Naive B cell (primary cell): ENCODE measurements at regions not wholly inside any gene's neighbourhood (a gene's known extent, or its start where the extent isn't known, plus 50 kb on each side); places are given as distances from the start of the nearest gene placed in this dataset.
"Not testable (repeated sequence)": the region's sequence is repeated elsewhere in the genome, so short reads cannot be mapped to it uniquely, and the experiment has no call there.

Experiments
- ATAC-seq, 2 donors: fragments of 150-1000 bp; cut with Tn5 transposase; 2 replicates each; pipeline ENCODE4 v1.10.0; 2021; ENCODE audit warnings: low read depth in 2 of 2, mild to moderate bottlenecking in 2 of 2, moderate library complexity in 2 of 2
- DNase-seq: peaks from one replicate; pipeline ENCODE4 v3.0.0; 2022
- H3K27ac Mint-ChIP-seq, 6 donors: one replicate each; pipeline ENCODE4 v1.8.0; 2020 to 2022; ENCODE audit warnings: mild to moderate bottlenecking in 6 of 6, mixed read lengths in 6 of 6, moderate library complexity in 5 of 6, inconsistent platforms in 2 of 6
- H3K27me3 Mint-ChIP-seq, 3 donors: one replicate each; pipeline ENCODE4 v1.8.0; 2021 to 2022; ENCODE audit warnings: mixed read lengths in 3 of 3, mild to moderate bottlenecking in 1 of 3
- H3K36me3 Mint-ChIP-seq, 2 donors: one replicate each; pipeline ENCODE4 v1.8.0; 2020 to 2022; ENCODE audit warnings: mixed read lengths in 2 of 2, inconsistent platforms in 1 of 2, mild to moderate bottlenecking in 1 of 2
- H3K4me1 Mint-ChIP-seq, 3 donors: one replicate each; pipeline ENCODE4 v1.8.0; 2020 to 2022; ENCODE audit warnings: mixed read lengths in 3 of 3, inconsistent platforms in 1 of 3, mild to moderate bottlenecking in 1 of 3, moderate library complexity in 1 of 3
- H3K4me3 Mint-ChIP-seq, 8 donors: one replicate each; pipeline ENCODE4 v1.8.0; 2020 to 2022; ENCODE audit warnings: mild to moderate bottlenecking in 8 of 8, mixed read lengths in 8 of 8, moderate library complexity in 8 of 8, inconsistent platforms in 2 of 8
- H3K9me3 Mint-ChIP-seq, 7 donors: one replicate each; pipeline ENCODE4 v1.8.0; 2020 to 2022; ENCODE audit warnings: mixed read lengths in 7 of 7, mild to moderate bottlenecking in 5 of 7, inconsistent platforms in 2 of 7, moderate library complexity in 1 of 7

- H3K4me3 Mint-ChIP-seq, H3K27ac Mint-ChIP-seq, ATAC-seq, DNase-seq, H3K4me1 Mint-ChIP-seq, H3K9me3 Mint-ChIP-seq: not testable (repeated sequence)
- Mint-ChIP-seq H3K27me3 (peaks cover 0 to 14% (median 5%) of the 10 kb centered on the region in 3 donors), H3K36me3 (peaks cover 0 to 15% of the 10 kb centered on the region in 2 donors)
Measured at GRCh38 chr1:144140243-144140642, 168.5 kb upstream of the FAM72C start.

- not testable (repeated sequence) for H3K27ac Mint-ChIP-seq, H3K9me3 Mint-ChIP-seq, ATAC-seq, H3K27me3 Mint-ChIP-seq, H3K36me3 Mint-ChIP-seq, H3K4me3 Mint-ChIP-seq, DNase-seq, H3K4me1 Mint-ChIP-seq
Measured at GRCh38 chr1:144105006-144105405, 133.2 kb upstream of the FAM72C start.

DNA sequence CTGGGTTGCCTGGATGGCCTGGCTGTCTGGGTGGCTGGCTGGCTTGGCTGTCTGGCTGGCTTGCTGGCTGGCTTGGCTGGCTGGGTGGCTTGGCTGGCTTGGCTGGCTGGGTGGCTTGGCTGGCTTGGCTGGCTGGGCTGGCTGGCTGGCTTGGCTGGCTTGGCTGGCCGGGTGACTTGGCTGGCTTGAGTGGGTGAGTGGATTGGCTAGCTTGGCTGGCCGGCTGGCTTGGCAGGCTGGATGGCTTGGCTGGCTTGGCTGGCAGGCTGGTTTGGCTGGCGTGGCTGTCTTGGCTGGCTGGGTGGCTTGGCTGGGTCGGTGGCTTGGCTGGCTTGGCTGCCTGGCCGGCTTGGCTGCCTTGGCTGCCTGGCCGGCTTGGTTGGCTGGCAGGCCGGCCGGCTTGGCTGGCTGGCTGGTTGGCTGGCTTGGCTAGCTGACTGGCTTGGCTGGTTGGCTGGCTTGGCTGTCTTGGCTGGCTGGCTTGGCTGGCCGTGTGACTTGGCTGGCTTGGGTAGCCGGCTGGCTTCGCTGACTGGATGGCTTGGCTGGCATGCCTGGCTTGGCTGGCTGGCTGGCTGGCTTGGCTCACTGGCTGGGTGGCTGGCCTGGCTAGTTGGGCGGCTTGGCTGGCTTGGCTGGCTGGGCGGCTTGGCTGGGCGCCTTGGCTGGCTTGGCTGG lies 132.4 kb upstream of the FAM72C start:
- DNase-seq, H3K27ac Mint-ChIP-seq, ATAC-seq, H3K36me3 Mint-ChIP-seq, H3K4me1 Mint-ChIP-seq, H3K27me3 Mint-ChIP-seq, H3K9me3 Mint-ChIP-seq, H3K4me3 Mint-ChIP-seq: not testable (repeated sequence)

GRCh38 chr1:144103156-144103880 lies 131.5 kb upstream of the FAM72C start:
- H3K27ac Mint-ChIP-seq, H3K9me3 Mint-ChIP-seq, H3K4me3 Mint-ChIP-seq, H3K27me3 Mint-ChIP-seq, H3K36me3 Mint-ChIP-seq, ATAC-seq, H3K4me1 Mint-ChIP-seq, DNase-seq: not testable (repeated sequence)

DNA sequence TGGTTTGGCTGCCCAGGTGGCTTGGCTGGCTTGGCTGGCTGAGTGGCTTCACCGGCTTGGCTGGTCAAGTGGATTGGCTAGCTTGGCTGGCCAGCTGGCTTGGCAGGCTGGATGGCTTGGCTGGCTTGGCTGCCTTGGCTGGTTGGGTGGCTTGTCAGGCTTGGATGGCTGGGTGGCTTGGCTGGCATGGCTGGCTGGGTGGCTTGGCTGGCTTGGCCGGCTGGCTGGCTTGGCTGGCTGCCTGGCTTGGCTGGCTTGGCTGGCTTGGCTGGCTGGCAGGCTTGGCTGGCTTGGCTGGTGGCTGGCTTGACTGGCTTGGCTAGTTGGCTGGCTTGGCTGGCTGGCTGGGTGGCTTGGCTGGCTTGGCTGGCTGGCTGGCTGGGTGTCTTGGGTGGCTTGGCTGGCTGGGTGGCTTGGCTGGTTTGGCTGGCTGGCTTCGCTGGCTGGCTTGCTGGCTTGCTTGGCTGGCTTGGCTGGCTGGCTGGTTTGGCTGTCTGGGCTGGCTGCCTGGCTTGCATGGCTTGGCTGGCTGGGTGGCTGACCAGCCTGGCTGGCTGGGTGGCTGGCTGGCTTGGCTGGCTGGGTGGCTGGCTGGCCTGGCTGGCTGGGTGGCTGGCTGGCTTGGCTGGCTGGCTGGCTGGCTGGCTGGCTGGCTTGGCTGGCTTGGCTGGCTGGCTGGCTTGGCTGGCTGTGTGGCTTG lies 130.4 kb upstream of the FAM72C start:
- ATAC-seq, H3K4me1 Mint-ChIP-seq, H3K36me3 Mint-ChIP-seq, H3K27ac Mint-ChIP-seq, H3K4me3 Mint-ChIP-seq, DNase-seq, H3K27me3 Mint-ChIP-seq, H3K9me3 Mint-ChIP-seq: not testable (repeated sequence)

DNA sequence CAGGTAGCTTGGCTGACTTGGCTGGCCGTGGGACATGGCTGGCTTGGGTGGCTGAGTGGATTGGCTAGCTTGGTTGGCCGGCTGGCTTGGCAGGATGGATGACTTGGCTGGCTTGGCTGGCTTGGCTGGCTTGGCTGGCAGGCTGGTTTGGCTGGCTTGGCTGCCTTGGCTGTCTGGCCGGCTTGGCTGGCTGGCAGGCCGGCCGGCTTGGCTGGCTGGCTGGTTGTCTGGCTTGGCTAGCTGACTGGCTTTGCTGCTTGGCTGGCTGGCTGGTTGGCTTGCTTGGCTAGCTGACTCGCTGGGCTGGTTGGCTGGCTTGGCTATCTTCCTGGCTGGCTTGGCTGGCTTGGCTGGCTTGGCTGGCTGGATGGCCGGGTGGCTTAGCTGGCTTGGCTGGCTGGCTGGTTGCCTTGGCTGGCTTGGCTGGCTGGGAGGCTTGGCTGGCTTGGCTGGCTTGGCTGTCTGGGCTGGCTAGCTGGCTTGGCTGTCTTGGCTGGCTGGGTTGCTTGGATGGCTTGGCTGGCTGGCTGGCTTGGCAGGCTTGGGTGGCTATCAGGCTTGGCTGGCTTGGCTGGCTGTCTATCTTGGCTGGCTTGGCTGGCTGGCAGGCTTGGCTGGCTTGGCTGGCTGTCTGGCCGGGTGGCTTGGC lies 129.7 kb upstream of the FAM72C start:
- Mint-ChIP-seq H3K27me3 (no peaks in the 10 kb centered on the region), H3K36me3 (no peaks in the 10 kb centered on the region), H3K4me3 (no peak overlapping the region), H3K9me3 (peaks cover 0 to 7% (median 0%) of the 10 kb centered on the region in 7 donors), H3K4me1 (no peaks in the 10 kb centered on the region), H3K27ac (no peak overlapping the region)
- no peak for ATAC-seq
- no peak for DNase-seq

DNA sequence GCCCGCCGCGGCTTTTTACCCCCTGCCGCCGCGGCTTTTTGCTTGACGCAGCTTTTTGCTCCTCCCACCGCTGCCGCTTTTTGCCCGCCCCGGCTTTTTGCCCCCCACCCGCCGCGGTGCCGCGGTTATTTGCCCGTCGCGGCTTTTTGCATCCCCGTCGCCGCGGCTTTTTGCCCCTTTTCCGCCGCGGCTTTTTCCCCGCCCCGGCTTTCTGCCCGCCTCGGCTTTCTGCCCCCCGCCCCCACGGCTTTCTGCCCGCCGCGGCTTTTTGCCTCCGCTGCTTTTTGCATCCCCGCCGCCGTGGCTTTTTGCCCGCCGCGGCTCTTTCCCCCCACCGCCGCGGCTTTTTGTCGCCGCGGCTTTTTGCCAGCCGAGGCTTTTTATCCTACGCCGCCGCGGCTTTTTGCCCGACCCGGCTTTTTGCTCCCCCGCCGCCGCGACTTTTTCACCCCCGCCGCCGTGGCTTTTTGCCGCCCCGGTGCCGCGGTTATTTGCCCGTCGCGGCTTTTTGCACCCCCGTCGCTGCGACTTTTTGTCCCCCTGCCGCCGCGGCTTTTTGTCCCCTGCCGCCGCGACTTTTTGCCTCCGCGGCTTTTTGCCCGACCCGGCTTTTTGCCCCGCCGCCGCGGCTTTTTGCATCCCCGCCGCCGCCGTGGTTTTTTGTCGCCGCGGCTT lies 105.5 kb upstream of the FAM72C start:
- peak overlapping the region; percentile 7 to 91 (median 78) for H3K4me3 Mint-ChIP-seq
- ATAC-seq, H3K9me3 Mint-ChIP-seq, DNase-seq, H3K4me1 Mint-ChIP-seq, H3K36me3 Mint-ChIP-seq, H3K27me3 Mint-ChIP-seq: not testable (repeated sequence)
- H3K27ac Mint-ChIP-seq, result peak overlapping the region in 2 of 6 donors; percentile 59 to 95

GRCh38 chr1:144076646-144077045 lies 104.9 kb upstream of the FAM72C start:
- H3K4me3 Mint-ChIP-seq, result peak overlapping the region in 2 of 8 donors; percentile 63 to 76
- not testable (repeated sequence) for H3K27me3 Mint-ChIP-seq, H3K9me3 Mint-ChIP-seq, ATAC-seq, DNase-seq, H3K4me1 Mint-ChIP-seq, H3K36me3 Mint-ChIP-seq, H3K27ac Mint-ChIP-seq

- DNase-seq, H3K4me1 Mint-ChIP-seq, ATAC-seq, H3K36me3 Mint-ChIP-seq, H3K27me3 Mint-ChIP-seq, H3K9me3 Mint-ChIP-seq, H3K27ac Mint-ChIP-seq, H3K4me3 Mint-ChIP-seq: not testable (repeated sequence)
Measured at GRCh38 chr1:144070394-144071053, 98.7 kb upstream of the FAM72C start.

DNA sequence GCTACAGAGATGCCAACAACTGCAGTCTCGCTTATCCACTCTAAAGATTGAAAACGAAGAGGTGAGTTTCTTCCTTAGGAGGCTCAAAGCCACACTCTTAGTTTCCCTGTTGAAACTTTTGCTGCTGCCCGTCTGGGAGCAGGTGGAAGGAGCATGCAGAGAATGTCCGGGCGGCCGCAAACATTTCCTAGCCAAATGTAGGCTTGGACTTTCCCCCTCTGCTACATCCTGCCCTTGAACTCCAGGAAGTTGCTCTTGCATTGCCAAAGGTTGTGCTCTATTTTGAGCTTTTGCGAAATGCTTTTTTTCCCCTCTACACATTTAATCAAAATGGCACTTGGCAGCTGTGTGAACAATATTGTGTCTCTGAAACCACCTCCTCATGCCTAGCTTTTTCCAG lies 95.3 kb upstream of the FAM72C start:
- H3K9me3 Mint-ChIP-seq, H3K36me3 Mint-ChIP-seq, H3K4me1 Mint-ChIP-seq, H3K27ac Mint-ChIP-seq, ATAC-seq, H3K27me3 Mint-ChIP-seq, H3K4me3 Mint-ChIP-seq, DNase-seq: not testable (repeated sequence)

GRCh38 chr1:144066071-144066813 lies 94.5 kb upstream of the FAM72C start:
- not testable (repeated sequence) for H3K4me1 Mint-ChIP-seq, H3K9me3 Mint-ChIP-seq, ATAC-seq, H3K27me3 Mint-ChIP-seq, H3K27ac Mint-ChIP-seq, DNase-seq, H3K4me3 Mint-ChIP-seq, H3K36me3 Mint-ChIP-seq

- H3K36me3 Mint-ChIP-seq, H3K27me3 Mint-ChIP-seq, DNase-seq, H3K9me3 Mint-ChIP-seq, H3K4me3 Mint-ChIP-seq, H3K4me1 Mint-ChIP-seq, ATAC-seq, H3K27ac Mint-ChIP-seq: not testable (repeated sequence)
Measured at GRCh38 chr1:144065299-144066060, 93.7 kb upstream of the FAM72C start.
